H9 (cell line): ENCODE measurements at regions not wholly inside any gene's neighbourhood (a gene's known extent, or its start where the extent isn't known, plus 50 kb on each side); places are given as distances from the start of the nearest gene placed in this dataset.

ENCODE experiments used
- DNase-seq: peaks from one replicate; pipeline ENCODE4 v3.0.0-alpha.2; 2017
- H2AFZ ChIP-seq: one replicate; pipeline ENCODE4 v1.6.1; 2013; ENCODE audit warnings: mild to moderate bottlenecking, low read length, control low read depth, moderate library complexity
- H2AK5ac ChIP-seq: 2 replicates; pipeline ENCODE4 v1.6.1; 2013; ENCODE audit warnings: low read length, control low read depth, mixed read lengths; ENCODE audit not compliant: insufficient read length
- H2BK120ac ChIP-seq: one replicate; pipeline ENCODE4 v1.6.1; 2013; ENCODE audit warnings: low read depth, mild to moderate bottlenecking, low read length, control low read depth, inconsistent platforms; ENCODE audit not compliant: poor library complexity, severe bottlenecking
- H2BK12ac ChIP-seq: 2 replicates; pipeline ENCODE4 v1.6.1; 2013; ENCODE audit warnings: low read length, control low read depth, mixed read lengths, low read depth; ENCODE audit not compliant: insufficient read length
- H2BK15ac ChIP-seq: 2 replicates; pipeline ENCODE4 v1.6.1; 2013; ENCODE audit warnings: low read depth, low read length, control low read depth
- H2BK20ac ChIP-seq: one replicate; pipeline ENCODE4 v1.6.1; 2013; ENCODE audit warnings: low read depth, mild to moderate bottlenecking, low read length, control low read depth, inconsistent platforms; ENCODE audit not compliant: poor library complexity, severe bottlenecking
- H2BK5ac ChIP-seq: 2 replicates; pipeline ENCODE4 v1.6.1; 2013; ENCODE audit warnings: low read length, control low read depth, mixed read lengths; ENCODE audit not compliant: insufficient read length
- H3K14ac ChIP-seq: 2 replicates; pipeline ENCODE4 v1.6.1; 2013; ENCODE audit warnings: low read length, control low read depth; ENCODE audit not compliant: insufficient read depth
- H3K18ac ChIP-seq: 2 replicates; pipeline ENCODE4 v1.6.1; 2013; ENCODE audit warnings: low read depth, mild to moderate bottlenecking, mixed read lengths, low read length, control low read depth; ENCODE audit not compliant: insufficient read length
- H3K23ac ChIP-seq: 2 replicates; pipeline ENCODE4 v1.6.1; 2013; ENCODE audit warnings: low read length, control low read depth, mixed read lengths, low read depth; ENCODE audit not compliant: insufficient read length
- H3K23me2 ChIP-seq: 2 replicates; pipeline ENCODE4 v1.6.1; 2013; ENCODE audit warnings: low read depth, mild to moderate bottlenecking, mixed read lengths, low read length, control low read depth; ENCODE audit not compliant: insufficient read length, poor library complexity, severe bottlenecking
- H3K27ac ChIP-seq: 2 replicates; pipeline ENCODE4 v1.5.1; 2013; ENCODE audit warnings: low read length, control low read depth, mixed read lengths, low read depth; ENCODE audit not compliant: insufficient read length
- H3K27me3 ChIP-seq: 2 replicates; pipeline ENCODE4 v1.6.1; 2013; ENCODE audit warnings: low read length, control low read depth, inconsistent platforms; ENCODE audit not compliant: insufficient read depth
- H3K4ac ChIP-seq: 2 replicates; pipeline ENCODE4 v1.6.1; 2013; ENCODE audit warnings: low read depth, mild to moderate bottlenecking, control low read depth, inconsistent platforms, low read length, moderate library complexity
- H3K4me1 ChIP-seq: 2 replicates; pipeline ENCODE4 v1.6.1; 2013; ENCODE audit warnings: low read length, control low read depth, inconsistent platforms; ENCODE audit not compliant: insufficient read depth
- H3K4me2 ChIP-seq: 2 replicates; pipeline ENCODE4 v1.6.1; 2013; ENCODE audit warnings: low read length, control low read depth, mixed read lengths; ENCODE audit not compliant: insufficient read length, insufficient read depth
- H3K56ac ChIP-seq: 2 replicates; pipeline ENCODE4 v1.6.1; 2013; ENCODE audit warnings: low read depth, mild to moderate bottlenecking, mixed read lengths, low read length, control low read depth; ENCODE audit not compliant: insufficient read length
- H3K79me1 ChIP-seq: 2 replicates; pipeline ENCODE4 v1.6.1; 2013; ENCODE audit warnings: low read depth, mild to moderate bottlenecking, moderate library complexity, low read length, control low read depth, inconsistent platforms; ENCODE audit not compliant: insufficient read depth, poor library complexity, severe bottlenecking
- H3K79me2 ChIP-seq: 2 replicates; pipeline ENCODE4 v1.6.1; 2013; ENCODE audit warnings: low read length, control low read depth, inconsistent platforms; ENCODE audit not compliant: insufficient read depth
- H3K9ac ChIP-seq: 2 replicates; pipeline ENCODE4 v1.6.1; 2013; ENCODE audit warnings: low read length, control low read depth, mixed read lengths; ENCODE audit not compliant: insufficient read length; ENCODE audit errors: extremely low read depth
- H3K9me3 ChIP-seq: one replicate; pipeline ENCODE4 v1.6.1; 2013; ENCODE audit warnings: low read depth, low read length, inconsistent platforms; ENCODE audit not compliant: control insufficient read depth
- H3T11ph ChIP-seq: one replicate; pipeline ENCODE4 v1.6.1; 2013; ENCODE audit warnings: mild to moderate bottlenecking, low read length, control low read depth, inconsistent platforms
- H4K20me1 ChIP-seq: one replicate; pipeline ENCODE4 v1.6.1; 2013; ENCODE audit not compliant: control insufficient read depth, insufficient read length, insufficient read depth
- H4K5ac ChIP-seq: 2 replicates; pipeline ENCODE4 v1.6.1; 2013; ENCODE audit warnings: low read depth, mild to moderate bottlenecking, mixed read lengths, low read length, control low read depth; ENCODE audit not compliant: insufficient read length
- H4K8ac ChIP-seq: replicated peaks from 2 replicates; pipeline ENCODE4 v1.6.1; 2013; ENCODE audit warnings: low read length, control low read depth, mixed read lengths, low read depth; ENCODE audit not compliant: insufficient read length
- H4K91ac ChIP-seq: 2 replicates; pipeline ENCODE4 v1.6.1; 2013; ENCODE audit warnings: low read depth, mild to moderate bottlenecking, moderate library complexity, mixed read lengths, low read length, control low read depth; ENCODE audit not compliant: insufficient read length
- H3K27ac Mint-ChIP-seq, 3 experiments: 2 replicates in 2 of 3; 3 replicates in 1 of 3; pipeline ENCODE4 v1.8.0; 2020 to 2021; ENCODE audit warnings: mixed read lengths in 3 of 3, mild to moderate bottlenecking in 1 of 3, moderate library complexity in 1 of 3
- H3K27me3 Mint-ChIP-seq: 2 replicates; pipeline ENCODE4 v1.8.0; 2021; ENCODE audit warnings: low read depth, mild to moderate bottlenecking, moderate library complexity, mixed read lengths
- H3K36me3 Mint-ChIP-seq, 3 experiments: 2 replicates in 2 of 3; 3 replicates in 1 of 3; pipeline ENCODE4 v1.8.0; 2020 to 2021; ENCODE audit warnings: low read depth in 3 of 3, mixed read lengths in 3 of 3; ENCODE audit not compliant: insufficient read depth in 1 of 3
- H3K4me1 Mint-ChIP-seq, 2 experiments: 2 replicates each; pipeline ENCODE4 v1.8.0; 2020; ENCODE audit warnings: mixed read lengths in 2 of 2
- H3K4me3 Mint-ChIP-seq, 2 experiments: 2 replicates in 1 of 2; 3 replicates in 1 of 2; pipeline ENCODE4 v1.8.0; 2020 to 2021; ENCODE audit warnings: mild to moderate bottlenecking in 2 of 2, mixed read lengths in 2 of 2, moderate library complexity in 1 of 2
- H3K9me3 Mint-ChIP-seq, 2 experiments: 2 replicates in 1 of 2; 3 replicates in 1 of 2; pipeline ENCODE4 v1.8.0; 2020; ENCODE audit warnings: mild to moderate bottlenecking in 2 of 2, mixed read lengths in 2 of 2, moderate library complexity in 1 of 2
- CTCF ChIP-seq: fragments of 200-600 bp; sonication (generic); conservative IDR thresholded peaks from 3 replicates; pipeline ENCODE4 v1.8.0; 2021; ENCODE audit warnings: antibody characterized with exemption, mild to moderate bottlenecking
- WGBS: extraction: QIAGEN DNeasy Blood & Tissue Kit; methylation state at CpG from one replicate; pipeline ENCODE4 v1.1.7; 2013; ENCODE audit warnings: missing lambda C conversion rate, low lambda C conversion rate, mixed read lengths; ENCODE audit not compliant: insufficient read length; ENCODE audit errors: extremely low coverage; 5-methylcytosine and 5-hydroxymethylcytosine counted together

GRCh38 chr18:22691946-22692710, 241.0 kb upstream of the RBBP8 start:
- no CpG with 5 or more reads among the region's 2 CpGs for whole genome bisulfite sequencing
- Histone ChIP-seq H2AFZ (no peak overlapping the region), H2BK12ac (no peak overlapping the region)

More at GRCh38 chr18:22691946-22692710, 241.0 kb upstream of the RBBP8 start:
- Mint-ChIP-seq H3K4me3 (no peak overlapping the region), H3K27ac (no peak overlapping the region), H3K9me3 (peaks cover 3 to 7% of the 10 kb centered on the region in 2 experiments), H3K27me3 (peaks cover 4% of the 10 kb centered on the region), H3K4me1 (peaks cover 8 to 19% of the 10 kb centered on the region in 2 experiments), H3K36me3 (peaks cover 1 to 6% (median 2%) of the 10 kb centered on the region in 3 experiments; a peak in 4 of 7 replicates)
- no peaks in the 10 kb centered on the region for H3K4me1 ChIP-seq
- no peak overlapping the region for H2BK20ac ChIP-seq
- H3K4me2 ChIP-seq, result no peak overlapping the region
- no peak overlapping the region for H3K4ac ChIP-seq
- H3K27ac ChIP-seq, result no peak overlapping the region
- H3K23me2 ChIP-seq, result no peaks in the 10 kb centered on the region
- no peak overlapping the region for H4K91ac ChIP-seq
- no peaks in the 10 kb centered on the region for H3K79me2 ChIP-seq
- no peak overlapping the region for H4K8ac ChIP-seq
- no peaks in the 10 kb centered on the region for H3K9me3 ChIP-seq
- H2BK15ac ChIP-seq, result no peak overlapping the region
- no peak overlapping the region for H2BK5ac ChIP-seq
- no peak for TF ChIP-seq CTCF
- no peak for DNase-seq
- H3K27me3 ChIP-seq, result no peaks in the 10 kb centered on the region
- no peak overlapping the region for H2AK5ac ChIP-seq
- H2BK120ac ChIP-seq, result no peak overlapping the region
- no peak overlapping the region for H3K14ac ChIP-seq
- no peak overlapping the region for H3K18ac ChIP-seq
- no peak overlapping the region for H3T11ph ChIP-seq
- no peak overlapping the region for H4K5ac ChIP-seq
- no peaks in the 10 kb centered on the region for H3K79me1 ChIP-seq
- no peak overlapping the region for H3K23ac ChIP-seq
- H3K9ac ChIP-seq, result no peak overlapping the region
- no peaks in the 10 kb centered on the region for H4K20me1 ChIP-seq
- no peak overlapping the region for H3K56ac ChIP-seq
